C4-2B (cell line): ENCODE measurements at regions not wholly inside any gene's neighbourhood (a gene's known extent, or its start where the extent isn't known, plus 50 kb on each side); places are given as distances from the start of the nearest gene placed in this dataset.
A peak's percentile ranks its signal among the peaks of the same experiment; 100 is the strongest.

Experiments used
- H3K27ac ChIP-seq: fragments of 450-650 bp; 2 replicates; pipeline ENCODE4 v1.5.1; 2017
- CTCF ChIP-seq: fragments of 450-650 bp; conservative IDR thresholded peaks from 2 replicates; pipeline ENCODE4 v1.5.1; 2017; ENCODE audit warnings: mild to moderate bottlenecking
- ZFX ChIP-seq: fragments of 450-650 bp; IDR thresholded peaks from 2 replicates; pipeline ENCODE4 v1.6.1; 2017

DNA sequence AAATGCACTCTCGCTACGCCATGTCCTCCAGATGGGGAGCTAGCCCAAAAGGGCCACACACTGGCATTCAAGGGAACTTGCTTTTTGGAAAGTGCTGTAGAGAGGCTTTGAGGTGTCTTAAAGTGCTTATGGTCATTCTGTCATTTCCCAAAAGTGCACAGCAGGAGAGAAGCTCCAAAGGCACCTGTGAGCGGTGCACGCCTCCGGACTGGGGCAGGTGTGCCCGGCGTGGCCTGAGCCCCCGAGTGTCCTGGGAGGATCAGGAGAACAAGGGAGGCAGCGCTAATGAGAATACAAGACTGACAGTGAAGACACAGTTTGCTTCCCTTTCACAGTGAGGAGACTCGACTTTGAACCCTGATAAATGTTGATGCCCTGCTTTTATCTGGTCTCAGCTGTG, 419.0 kb upstream of the MKI67 start:
- no peak overlapping the region for H3K27ac ChIP-seq
- TF ChIP-seq CTCF (no peak), ZFX (no peak)

DNA sequence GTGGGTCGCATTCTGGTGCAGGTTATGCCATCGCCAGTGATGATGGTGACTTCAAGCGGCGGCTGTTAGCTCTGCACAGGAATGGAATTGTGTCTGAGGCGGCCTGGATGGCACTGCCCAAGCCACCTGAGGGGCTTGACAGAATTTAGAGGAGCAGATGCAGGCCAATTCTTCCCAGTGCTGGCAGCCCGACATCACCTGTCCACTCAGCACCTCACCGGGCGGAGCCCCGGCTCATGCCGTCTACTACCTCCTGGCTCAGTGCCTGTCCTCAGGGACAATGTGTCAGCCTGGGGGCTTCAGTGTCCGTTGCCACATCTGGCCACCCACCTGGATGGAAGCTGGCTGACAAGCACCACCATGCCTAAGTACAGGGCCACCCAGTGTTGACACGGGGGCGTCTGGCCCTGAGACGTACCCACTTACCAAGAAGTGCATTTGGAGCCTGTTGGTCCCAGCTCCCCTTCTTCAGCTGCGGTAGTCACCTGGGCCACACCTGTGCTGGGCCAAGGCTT, 420.5 kb upstream of the MKI67 start:
- TF ChIP-seq CTCF = no peak
- no peak for TF ChIP-seq ZFX
- H3K27ac ChIP-seq = no peak overlapping the region

DNA sequence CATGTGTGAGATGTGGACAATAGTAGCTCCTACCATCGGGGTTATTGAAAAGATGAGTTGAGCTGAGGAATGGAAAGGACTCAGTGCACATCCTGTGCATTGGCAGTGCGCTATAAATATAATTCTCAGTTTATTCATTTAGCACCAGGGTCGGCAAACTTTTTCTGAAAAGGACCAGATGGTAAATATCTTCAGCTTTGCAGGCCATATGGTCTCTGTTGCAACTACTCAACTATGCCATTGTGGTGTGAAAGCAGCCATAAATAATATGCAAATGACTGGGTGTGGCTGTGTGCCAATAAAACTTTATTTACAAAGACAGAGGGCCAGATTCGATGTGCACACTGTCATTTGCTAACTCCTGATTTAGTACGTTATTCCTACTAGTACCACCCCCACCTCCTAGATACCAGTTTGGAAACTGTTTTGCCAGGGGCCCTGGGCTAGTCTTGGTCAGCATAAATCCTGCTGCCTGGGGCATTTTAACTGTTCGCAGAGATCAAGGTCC, 422.9 kb upstream of the MKI67 start:
- H3K27ac ChIP-seq = no peak overlapping the region
- TF ChIP-seq CTCF = no peak

- TF ChIP-seq CTCF = no peak
- no peak for TF ChIP-seq ZFX
- no peak overlapping the region for H3K27ac ChIP-seq
Observed at GRCh38 chr10:128550045-128550444, 423.8 kb upstream of the MKI67 start.

DNA sequence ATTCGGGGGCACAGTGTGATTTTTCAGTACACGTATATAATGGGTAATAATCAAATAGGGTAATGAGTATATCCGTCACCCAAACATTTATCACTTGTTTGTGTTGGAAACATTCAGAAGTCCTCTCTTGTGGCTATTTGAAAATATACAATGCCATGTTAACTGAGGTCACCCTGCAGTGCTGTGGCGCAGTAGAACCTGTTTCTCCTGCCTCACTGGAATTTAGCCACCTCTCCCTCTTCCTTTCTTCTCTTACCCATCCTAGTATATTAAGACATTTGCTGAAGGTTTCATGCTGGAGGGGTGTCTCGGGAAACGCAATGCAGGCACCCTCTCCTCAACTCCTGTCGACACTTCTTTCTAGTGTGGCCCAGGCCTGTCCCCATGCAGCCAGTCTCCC, 425.3 kb upstream of the MKI67 start:
- peak overlapping the region; percentile 11; the same call in 1 of the 2 replicates for H3K27ac ChIP-seq
- TF ChIP-seq CTCF (no peak), ZFX (no peak)

- no peak for TF ChIP-seq CTCF
- TF ChIP-seq ZFX = no peak
- no peak overlapping the region for H3K27ac ChIP-seq
Observed at GRCh38 chr10:128553755-128554154, 427.5 kb upstream of the MKI67 start.

DNA sequence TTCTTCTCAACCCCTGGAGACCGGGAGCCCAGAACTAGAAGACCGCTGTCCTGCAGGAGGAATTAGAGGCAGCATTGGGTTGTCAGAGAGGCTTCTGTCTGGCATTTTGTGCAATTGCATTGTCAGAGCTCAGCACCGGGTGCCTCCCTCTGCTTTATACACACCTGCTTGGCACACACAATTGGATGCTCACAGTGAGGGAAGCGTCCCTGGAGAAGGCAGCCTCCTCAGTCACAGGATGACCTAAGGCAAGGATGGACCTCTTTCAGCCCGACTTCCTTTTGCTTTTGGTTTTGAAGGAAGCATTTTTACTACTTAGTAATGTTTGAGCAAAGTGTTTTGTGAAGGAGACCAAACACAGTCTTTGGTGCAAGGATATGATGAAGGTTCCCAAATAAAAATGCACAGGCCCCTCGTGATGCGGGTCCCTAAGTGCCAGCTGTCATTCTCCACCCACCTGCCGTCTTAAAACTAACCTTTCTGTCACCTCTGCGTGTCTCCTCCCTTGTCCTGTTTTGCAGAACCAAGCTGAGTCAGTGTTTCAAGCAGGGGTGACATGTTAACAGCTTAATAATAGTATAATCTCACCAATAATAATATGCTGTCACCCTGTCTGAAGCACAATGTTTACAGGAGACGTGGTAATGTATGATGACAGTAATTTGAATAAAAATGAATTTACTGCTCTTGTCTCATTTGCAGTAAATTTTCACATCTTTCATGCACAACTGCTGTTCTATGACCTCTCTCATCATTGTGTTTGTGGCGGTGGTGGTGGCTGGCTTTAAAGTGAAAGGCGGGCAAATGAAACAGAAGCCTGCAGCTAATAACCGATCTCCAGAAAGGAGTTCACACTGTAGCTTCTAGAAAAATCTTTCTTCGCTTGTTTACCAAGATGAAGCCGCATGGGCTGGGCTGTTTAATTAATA, 430.2 kb upstream of the MKI67 start:
- H3K27ac ChIP-seq = no peak overlapping the region
- TF ChIP-seq CTCF = no peak
- no peak for TF ChIP-seq ZFX
